ENCODE measurements at regions not wholly inside any gene's neighbourhood (a gene's known extent, or its start where the extent isn't known, plus 50 kb on each side); places are given as distances from the start of the nearest gene placed in this dataset.

DNA sequence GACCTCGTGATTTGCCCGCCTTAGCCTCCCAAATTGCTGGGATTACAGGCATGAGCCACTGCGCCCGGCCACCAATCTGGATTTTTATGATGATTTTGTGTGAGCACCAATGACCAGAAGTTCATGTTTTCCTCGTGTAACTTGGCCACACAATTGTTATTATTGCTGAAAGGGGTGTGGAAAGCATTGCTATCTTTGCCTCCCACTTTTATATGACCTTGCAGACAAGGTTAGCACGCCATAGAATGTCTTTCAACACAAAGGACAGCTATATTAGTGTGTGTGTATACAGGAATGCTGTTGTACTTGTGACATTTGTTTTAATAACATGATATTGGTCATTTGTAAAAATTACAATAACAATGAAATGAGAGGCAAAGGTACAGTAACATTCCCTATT lies 155.0 kb upstream of the ERCC6L2 start:
- TF ChIP-seq, protein P1, sequence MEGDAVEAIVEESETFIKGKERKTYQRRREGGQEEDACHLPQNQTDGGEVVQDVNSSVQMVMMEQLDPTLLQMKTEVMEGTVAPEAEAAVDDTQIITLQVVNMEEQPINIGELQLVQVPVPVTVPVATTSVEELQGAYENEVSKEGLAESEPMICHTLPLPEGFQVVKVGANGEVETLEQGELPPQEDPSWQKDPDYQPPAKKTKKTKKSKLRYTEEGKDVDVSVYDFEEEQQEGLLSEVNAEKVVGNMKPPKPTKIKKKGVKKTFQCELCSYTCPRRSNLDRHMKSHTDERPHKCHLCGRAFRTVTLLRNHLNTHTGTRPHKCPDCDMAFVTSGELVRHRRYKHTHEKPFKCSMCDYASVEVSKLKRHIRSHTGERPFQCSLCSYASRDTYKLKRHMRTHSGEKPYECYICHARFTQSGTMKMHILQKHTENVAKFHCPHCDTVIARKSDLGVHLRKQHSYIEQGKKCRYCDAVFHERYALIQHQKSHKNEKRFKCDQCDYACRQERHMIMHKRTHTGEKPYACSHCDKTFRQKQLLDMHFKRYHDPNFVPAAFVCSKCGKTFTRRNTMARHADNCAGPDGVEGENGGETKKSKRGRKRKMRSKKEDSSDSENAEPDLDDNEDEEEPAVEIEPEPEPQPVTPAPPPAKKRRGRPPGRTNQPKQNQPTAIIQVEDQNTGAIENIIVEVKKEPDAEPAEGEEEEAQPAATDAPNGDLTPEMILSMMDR (IDR thresholded peaks at IDR 0.05) = no peak
- Histone ChIP-seq H3K4me1 (ENCODE audit: insufficient read depth, low read length) (peaks cover 21% of the 10 kb centered on the region), H3K9me3 (ENCODE audit: control insufficient read depth in 1 of 2, insufficient read depth in 1 of 2, low read length in 2 of 2) (peaks cover 9 to 13% of the 10 kb centered on the region in 2 experiments), H3K4me3 (ENCODE audit: low read length) (no peak overlapping the region), H3K27me3 (ENCODE audit: control insufficient read depth in 1 of 2, insufficient read depth in 2 of 2, low read length in 2 of 2) (no peaks in the 10 kb centered on the region), H3K27ac (ENCODE audit: low read depth in 1 of 2, low read length in 2 of 2) (no peak overlapping the region), H3K36me3 (ENCODE audit: insufficient read depth, low read length) (no peaks in the 10 kb centered on the region)
- intact Hi-C loops (cut with DNase I, micrococcal nuclease) = loop anchor here in 1 of 2 experiments (5.0 to 10.0 kb wide), 2 partner anchors 154 to 208 kb away; partner anchors contain the start of gene ERCC6L2
- POLR2A ChIA-PET = no interaction called here
- Mint-ChIP-seq H3K27ac (no peak overlapping the region), H3K4me3 (no peak overlapping the region), H3K4me1 (ENCODE audit: low read depth) (peaks cover 39% of the 10 kb centered on the region), H3K27me3 (no peaks in the 10 kb centered on the region), H3K36me3 (ENCODE audit: low read depth) (no peaks in the 10 kb centered on the region), H3K9me3 (peaks cover 15% of the 10 kb centered on the region)
- DNase-seq = no peak
- ATAC-seq (ENCODE audit: poor library complexity) = no peak
- CTCF ChIA-PET = no interaction called here

DNA sequence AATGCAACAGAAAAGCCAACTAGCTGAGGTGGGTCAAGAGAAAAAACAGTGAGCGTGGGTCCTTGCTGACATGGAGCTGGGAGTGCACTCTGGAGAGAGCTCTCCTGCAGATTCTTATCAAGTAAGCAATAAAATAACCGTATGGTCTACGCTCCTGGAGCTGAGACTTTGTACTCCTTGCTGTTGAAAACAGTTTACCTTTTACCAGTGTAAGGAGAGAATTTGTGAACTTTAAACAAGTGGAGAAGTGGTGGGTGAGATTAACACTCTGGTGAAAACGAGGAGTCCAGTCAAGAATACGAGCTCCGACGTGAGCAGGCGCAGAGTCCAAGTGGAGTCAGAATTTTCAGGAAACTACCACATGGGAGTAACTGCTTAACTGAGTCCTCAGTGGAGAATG lies 156.1 kb upstream of the ERCC6L2 start:
- CTCF ChIA-PET = no interaction called here
- Histone ChIP-seq H3K36me3 (ENCODE audit: insufficient read depth, low read length) (no peaks in the 10 kb centered on the region), H3K4me3 (ENCODE audit: low read length) (no peak overlapping the region), H3K9me3 (ENCODE audit: control insufficient read depth in 1 of 2, insufficient read depth in 1 of 2, low read length in 2 of 2) (peaks cover 0 to 17% of the 10 kb centered on the region in 2 experiments), H3K27me3 (ENCODE audit: control insufficient read depth in 1 of 2, insufficient read depth in 2 of 2, low read length in 2 of 2) (no peaks in the 10 kb centered on the region), H3K27ac (ENCODE audit: low read depth in 1 of 2, low read length in 2 of 2) (no peak overlapping the region), H3K4me1 (ENCODE audit: insufficient read depth, low read length) (peaks cover 10% of the 10 kb centered on the region)
- Mint-ChIP-seq H3K9me3 (peaks cover 14% of the 10 kb centered on the region), H3K4me1 (ENCODE audit: low read depth) (peaks cover 27% of the 10 kb centered on the region), H3K36me3 (ENCODE audit: low read depth) (no peaks in the 10 kb centered on the region), H3K4me3 (no peak overlapping the region), H3K27ac (no peak overlapping the region), H3K27me3 (no peaks in the 10 kb centered on the region)
- POLR2A ChIA-PET = no interaction called here
- DNase-seq (no peak), ATAC-seq (ENCODE audit: poor library complexity) (no peak)
- TF ChIP-seq, protein P1 (IDR thresholded peaks at IDR 0.05) = no peak
- intact Hi-C loops (cut with DNase I, micrococcal nuclease) = no loop called here

- ChIA-PET POLR2A (no interaction called here), CTCF (no interaction called here)
- peaks cover 0 to 22% of the 10 kb centered on the region in 2 experiments for H3K9me3 ChIP-seq (ENCODE audit: control insufficient read depth in 1 of 2, insufficient read depth in 1 of 2, low read length in 2 of 2)
- TF ChIP-seq, protein P1 (IDR thresholded peaks at IDR 0.05) = no peak
- Mint-ChIP-seq H3K9me3 (peaks cover 11% of the 10 kb centered on the region), H3K27ac (no peak overlapping the region), H3K4me3 (no peak overlapping the region), H3K4me1 (ENCODE audit: low read depth) (peaks cover 17% of the 10 kb centered on the region), H3K27me3 (no peaks in the 10 kb centered on the region), H3K36me3 (ENCODE audit: low read depth) (no peaks in the 10 kb centered on the region)
- no peak for ATAC-seq (ENCODE audit: poor library complexity)
- H3K4me3 ChIP-seq (ENCODE audit: low read length) = no peak overlapping the region
- no peaks in the 10 kb centered on the region for H3K27me3 ChIP-seq (ENCODE audit: control insufficient read depth in 1 of 2, insufficient read depth in 2 of 2, low read length in 2 of 2)
- H3K4me1 ChIP-seq (ENCODE audit: insufficient read depth, low read length) = no peaks in the 10 kb centered on the region
- no peak overlapping the region for H3K27ac ChIP-seq (ENCODE audit: low read depth in 1 of 2, low read length in 2 of 2)
- no peaks in the 10 kb centered on the region for H3K36me3 ChIP-seq (ENCODE audit: insufficient read depth, low read length)
- DNase-seq = no peak
- intact Hi-C loops (cut with DNase I, micrococcal nuclease) = no loop called here
Observed at GRCh38 chr9:95718263-95718662, 157.2 kb upstream of the ERCC6L2 start.
